Fibroblast of lung (primary cell): ENCODE measurements at regions not wholly inside any gene's neighbourhood (a gene's known extent, or its start where the extent isn't known, plus 50 kb on each side); places are given as distances from the start of the nearest gene placed in this dataset.

Experiments
- EZH2 ChIP-seq: IDR thresholded peaks from 2 replicates; pipeline ENCODE4 v1.5.1; 2012; ENCODE audit warnings: low read length, control low read depth, mild to moderate bottlenecking; ENCODE audit errors: missing control alignments
- TF ChIP-seq, protein P1 (sequence below), 2 donors: IDR thresholded peaks in 1 of 2; conservative IDR thresholded peaks in 1 of 2; 1 replicate in 1 of 2; 2 replicates in 1 of 2; pipeline ENCODE4 v1.5.1; 2011 to 2012; ENCODE audit warnings: low read length in 2 of 2, control low read depth in 1 of 2, inconsistent platforms in 1 of 2, low read depth in 1 of 2, mild to moderate bottlenecking in 1 of 2

DNA sequence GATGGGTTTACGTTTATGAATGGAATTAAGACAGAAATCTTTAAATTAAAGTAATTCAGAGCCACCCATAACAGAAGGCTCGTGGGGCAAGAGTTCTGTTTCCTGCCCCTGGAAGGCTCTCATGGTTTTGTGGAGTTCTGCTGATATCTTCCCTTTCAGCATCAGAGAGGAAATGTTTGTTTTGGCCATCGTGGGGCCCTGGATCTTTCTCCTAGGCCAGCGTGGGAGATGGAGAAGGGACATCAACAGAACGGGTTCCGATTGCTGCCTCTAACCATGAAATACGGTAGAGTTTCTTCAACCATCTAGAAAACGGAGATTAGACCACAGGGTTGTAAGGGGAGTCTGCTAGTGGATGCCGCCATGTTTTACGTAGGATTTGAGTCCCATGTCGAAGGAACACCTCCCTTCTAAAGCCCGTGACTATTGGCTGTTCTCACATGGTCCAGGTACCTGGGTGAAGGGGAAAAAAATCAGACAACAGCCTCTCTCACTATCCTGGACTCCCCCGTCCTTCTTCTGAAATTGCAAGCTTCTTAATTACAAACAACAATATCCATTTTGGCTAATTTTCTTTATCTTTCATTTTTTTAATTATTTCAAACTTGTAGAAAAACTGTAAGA is 169.1 kb upstream of the CELF2 start:
- TF ChIP-seq, protein P1, sequence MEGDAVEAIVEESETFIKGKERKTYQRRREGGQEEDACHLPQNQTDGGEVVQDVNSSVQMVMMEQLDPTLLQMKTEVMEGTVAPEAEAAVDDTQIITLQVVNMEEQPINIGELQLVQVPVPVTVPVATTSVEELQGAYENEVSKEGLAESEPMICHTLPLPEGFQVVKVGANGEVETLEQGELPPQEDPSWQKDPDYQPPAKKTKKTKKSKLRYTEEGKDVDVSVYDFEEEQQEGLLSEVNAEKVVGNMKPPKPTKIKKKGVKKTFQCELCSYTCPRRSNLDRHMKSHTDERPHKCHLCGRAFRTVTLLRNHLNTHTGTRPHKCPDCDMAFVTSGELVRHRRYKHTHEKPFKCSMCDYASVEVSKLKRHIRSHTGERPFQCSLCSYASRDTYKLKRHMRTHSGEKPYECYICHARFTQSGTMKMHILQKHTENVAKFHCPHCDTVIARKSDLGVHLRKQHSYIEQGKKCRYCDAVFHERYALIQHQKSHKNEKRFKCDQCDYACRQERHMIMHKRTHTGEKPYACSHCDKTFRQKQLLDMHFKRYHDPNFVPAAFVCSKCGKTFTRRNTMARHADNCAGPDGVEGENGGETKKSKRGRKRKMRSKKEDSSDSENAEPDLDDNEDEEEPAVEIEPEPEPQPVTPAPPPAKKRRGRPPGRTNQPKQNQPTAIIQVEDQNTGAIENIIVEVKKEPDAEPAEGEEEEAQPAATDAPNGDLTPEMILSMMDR (conservative IDR thresholded peaks at IDR 0.05 in 1 of 2, IDR thresholded peaks at IDR 0.05 in 1 of 2; ENCODE audit: low read depth in 1 of 2, low read length in 2 of 2): no peak
- no peak for TF ChIP-seq EZH2
